ENCODE measurements at regions not wholly inside any gene's neighbourhood (a gene's known extent, or its start where the extent isn't known, plus 50 kb on each side); places are given as distances from the start of the nearest gene placed in this dataset.

- DNase-seq (ENCODE audit: insufficient read length, low spot score) (no peak), FAIRE-seq (no peak)
- no peak for TF ChIP-seq POLR2AphosphoS5 (IDR thresholded peaks at IDR 0.05; ENCODE audit: low read depth, low read length)
- TF ChIP-seq PAX5 (IDR thresholded peaks at IDR 0.05; ENCODE audit: insufficient read depth, low read length, severe bottlenecking): no peak
- no peak for TF ChIP-seq POU2F2 (IDR thresholded peaks at IDR 0.05; ENCODE audit: low read depth, low read length)
- no peak for TF ChIP-seq TAF1 (IDR thresholded peaks at IDR 0.05; ENCODE audit: low read depth, low read length)
- TF ChIP-seq SPI1 (IDR thresholded peaks at IDR 0.05; ENCODE audit: low read depth, low read length): no peak
- TF ChIP-seq POLR2A (IDR thresholded peaks at IDR 0.05; ENCODE audit: low read depth, low read length): no peak
Measured at GRCh38 chr2:217016796-217017419, 157.0 kb upstream of the TNP1 start.

GRCh38 chr2:217014328-217015105 is 154.7 kb upstream of the TNP1 start:
- TF ChIP-seq SPI1 (IDR thresholded peaks at IDR 0.05; ENCODE audit: low read depth, low read length) (no peak), POLR2AphosphoS5 (IDR thresholded peaks at IDR 0.05; ENCODE audit: low read depth, low read length) (no peak), POU2F2 (IDR thresholded peaks at IDR 0.05; ENCODE audit: low read depth, low read length) (no peak), TAF1 (IDR thresholded peaks at IDR 0.05; ENCODE audit: low read depth, low read length) (no peak), POLR2A (IDR thresholded peaks at IDR 0.05; ENCODE audit: low read depth, low read length) (no peak), PAX5 (IDR thresholded peaks at IDR 0.05; ENCODE audit: insufficient read depth, low read length, severe bottlenecking) (no peak)
- DNase-seq (ENCODE audit: insufficient read length, low spot score) (no peak), FAIRE-seq (no peak)

- TF ChIP-seq SPI1 (IDR thresholded peaks at IDR 0.05; ENCODE audit: low read depth, low read length): no peak
- TF ChIP-seq TAF1 (IDR thresholded peaks at IDR 0.05; ENCODE audit: low read depth, low read length): no peak
- no peak for TF ChIP-seq POU2F2 (IDR thresholded peaks at IDR 0.05; ENCODE audit: low read depth, low read length)
- TF ChIP-seq PAX5 (IDR thresholded peaks at IDR 0.05; ENCODE audit: insufficient read depth, low read length, severe bottlenecking): no peak
- TF ChIP-seq POLR2A (IDR thresholded peaks at IDR 0.05; ENCODE audit: low read depth, low read length): no peak
- DNase-seq (ENCODE audit: insufficient read length, low spot score) (no peak), FAIRE-seq (no peak)
Measured at GRCh38 chr2:217013926-217014325, 154.1 kb upstream of the TNP1 start.

- DNase-seq (ENCODE audit: insufficient read length, low spot score): no peak
- FAIRE-seq: no peak
- TF ChIP-seq SPI1 (IDR thresholded peaks at IDR 0.05; ENCODE audit: low read depth, low read length): no peak
- no peak for TF ChIP-seq POLR2A (IDR thresholded peaks at IDR 0.05; ENCODE audit: low read depth, low read length)
- TF ChIP-seq POU2F2 (IDR thresholded peaks at IDR 0.05; ENCODE audit: low read depth, low read length): no peak
- TF ChIP-seq POLR2AphosphoS5 (IDR thresholded peaks at IDR 0.05; ENCODE audit: low read depth, low read length): no peak
- no peak for TF ChIP-seq TAF1 (IDR thresholded peaks at IDR 0.05; ENCODE audit: low read depth, low read length)
- no peak for TF ChIP-seq PAX5 (IDR thresholded peaks at IDR 0.05; ENCODE audit: insufficient read depth, low read length, severe bottlenecking)
Measured at GRCh38 chr2:217011576-217011975, 151.7 kb upstream of the TNP1 start.

GRCh38 chr2:217010173-217010572 is 150.3 kb upstream of the TNP1 start:
- FAIRE-seq: no peak
- DNase-seq (ENCODE audit: insufficient read length, low spot score): no peak
- TF ChIP-seq POU2F2 (IDR thresholded peaks at IDR 0.05; ENCODE audit: low read depth, low read length): no peak

- TF ChIP-seq TAF1 (IDR thresholded peaks at IDR 0.05; ENCODE audit: low read depth, low read length) (no peak), SPI1 (IDR thresholded peaks at IDR 0.05; ENCODE audit: low read depth, low read length) (no peak), PAX5 (IDR thresholded peaks at IDR 0.05; ENCODE audit: insufficient read depth, low read length, severe bottlenecking) (no peak), POU2F2 (IDR thresholded peaks at IDR 0.05; ENCODE audit: low read depth, low read length) (no peak), POLR2AphosphoS5 (IDR thresholded peaks at IDR 0.05; ENCODE audit: low read depth, low read length) (no peak), POLR2A (IDR thresholded peaks at IDR 0.05; ENCODE audit: low read depth, low read length) (no peak)
- no peak for FAIRE-seq
- DNase-seq (ENCODE audit: insufficient read length, low spot score): no peak
Measured at GRCh38 chr2:217008794-217009193, 148.9 kb upstream of the TNP1 start.

GRCh38 chr2:217006217-217006616 is 146.4 kb upstream of the TNP1 start:
- DNase-seq (ENCODE audit: insufficient read length, low spot score) (no peak), FAIRE-seq (no peak)
- no peak for TF ChIP-seq POLR2AphosphoS5 (IDR thresholded peaks at IDR 0.05; ENCODE audit: low read depth, low read length)
- no peak for TF ChIP-seq POLR2A (IDR thresholded peaks at IDR 0.05; ENCODE audit: low read depth, low read length)
- TF ChIP-seq POU2F2 (IDR thresholded peaks at IDR 0.05; ENCODE audit: low read depth, low read length): no peak
- TF ChIP-seq TAF1 (IDR thresholded peaks at IDR 0.05; ENCODE audit: low read depth, low read length): no peak
- no peak for TF ChIP-seq SPI1 (IDR thresholded peaks at IDR 0.05; ENCODE audit: low read depth, low read length)
- TF ChIP-seq PAX5 (IDR thresholded peaks at IDR 0.05; ENCODE audit: insufficient read depth, low read length, severe bottlenecking): no peak

GRCh38 chr2:217004656-217005055 is 144.8 kb upstream of the TNP1 start:
- TF ChIP-seq TAF1 (IDR thresholded peaks at IDR 0.05; ENCODE audit: low read depth, low read length): no peak
- no peak for TF ChIP-seq POU2F2 (IDR thresholded peaks at IDR 0.05; ENCODE audit: low read depth, low read length)
- no peak for TF ChIP-seq POLR2AphosphoS5 (IDR thresholded peaks at IDR 0.05; ENCODE audit: low read depth, low read length)
- no peak for TF ChIP-seq POLR2A (IDR thresholded peaks at IDR 0.05; ENCODE audit: low read depth, low read length)
- TF ChIP-seq PAX5 (IDR thresholded peaks at IDR 0.05; ENCODE audit: insufficient read depth, low read length, severe bottlenecking): no peak
- no peak for TF ChIP-seq SPI1 (IDR thresholded peaks at IDR 0.05; ENCODE audit: low read depth, low read length)
- FAIRE-seq (no peak), DNase-seq (ENCODE audit: insufficient read length, low spot score) (no peak)

- no peak for TF ChIP-seq POLR2AphosphoS5 (IDR thresholded peaks at IDR 0.05; ENCODE audit: low read depth, low read length)
- TF ChIP-seq TAF1 (IDR thresholded peaks at IDR 0.05; ENCODE audit: low read depth, low read length): no peak
- TF ChIP-seq SPI1 (IDR thresholded peaks at IDR 0.05; ENCODE audit: low read depth, low read length): no peak
- no peak for TF ChIP-seq PAX5 (IDR thresholded peaks at IDR 0.05; ENCODE audit: insufficient read depth, low read length, severe bottlenecking)
- TF ChIP-seq POLR2A (IDR thresholded peaks at IDR 0.05; ENCODE audit: low read depth, low read length): no peak
- no peak for TF ChIP-seq POU2F2 (IDR thresholded peaks at IDR 0.05; ENCODE audit: low read depth, low read length)
- FAIRE-seq (no peak), DNase-seq (ENCODE audit: insufficient read length, low spot score) (no peak)
Measured at GRCh38 chr2:217001740-217002139, 141.9 kb upstream of the TNP1 start.
